ENCODE measurements at regions not wholly inside any gene's neighbourhood (a gene's known extent, or its start where the extent isn't known, plus 50 kb on each side); places are given as distances from the start of the nearest gene placed in this dataset.

DNA sequence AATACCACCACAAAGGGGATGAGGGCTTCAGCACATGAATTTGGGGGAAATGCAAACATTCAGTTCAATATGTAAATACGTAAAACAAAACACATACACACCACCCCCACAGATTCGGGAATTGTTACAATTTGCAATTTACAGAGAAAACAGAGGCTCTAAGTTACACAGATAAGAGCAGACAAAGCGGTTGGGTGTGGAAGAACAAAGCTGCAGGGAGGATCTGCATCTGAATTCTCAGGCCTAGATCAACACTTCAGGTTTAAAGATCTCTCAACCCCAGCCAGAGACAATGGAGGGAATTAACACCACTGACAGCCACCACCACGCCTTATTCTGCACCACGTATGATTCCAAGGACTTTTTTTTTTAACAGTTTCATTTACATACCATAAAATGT lies 375.5 kb downstream of the BCL11B start:
- H3K9me3 Mint-ChIP-seq = no peaks in the 10 kb centered on the region
- H3K27me3 Mint-ChIP-seq = peaks cover 0 to 8% of the 10 kb centered on the region in 2 donors
- H3K4me3 Mint-ChIP-seq = no peak overlapping the region
- ATAC-seq (replicated peaks) = no peak
- H3K27ac Mint-ChIP-seq = no peak overlapping the region
- peaks cover 0 to 2% of the 10 kb centered on the region in 2 donors for H3K4me1 Mint-ChIP-seq (ENCODE audit: low read depth in 2 of 2)
- H3K36me3 Mint-ChIP-seq (ENCODE audit: insufficient read depth) = no peaks in the 10 kb centered on the region
- no peak for DNase-seq

DNA sequence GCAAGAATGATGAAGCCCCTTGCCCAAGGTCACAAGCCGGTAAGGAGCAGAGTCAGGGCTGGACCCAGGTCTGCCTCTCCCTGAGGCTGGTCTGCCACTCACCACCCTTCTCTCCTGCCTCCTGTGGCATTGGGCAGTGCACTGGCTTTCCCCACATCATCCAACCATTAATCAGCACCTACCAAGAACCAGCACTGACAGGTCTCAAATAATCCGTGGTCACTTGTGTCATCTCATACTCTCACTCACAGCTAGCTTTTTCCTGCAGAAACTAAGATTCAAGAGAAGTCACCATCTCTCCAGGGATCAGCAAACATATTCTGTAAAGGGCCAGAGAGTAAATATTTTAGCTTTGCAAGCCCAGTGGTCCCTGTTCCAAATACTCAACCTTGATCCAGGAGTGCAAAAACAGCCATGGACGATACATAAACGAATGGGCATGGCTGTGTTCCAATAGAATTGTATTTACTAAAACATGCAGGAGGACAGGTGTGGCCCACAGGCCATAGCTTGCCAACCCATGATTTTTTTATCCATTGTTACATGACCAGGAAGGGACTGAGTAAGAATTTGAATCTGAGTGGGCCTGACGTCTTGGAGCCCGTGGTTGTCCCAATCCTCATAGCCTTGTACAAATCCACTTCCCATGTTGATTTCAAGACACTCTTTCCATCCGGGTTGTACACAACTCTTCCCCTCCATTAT lies 374.2 kb downstream of the BCL11B start:
- no peaks in the 10 kb centered on the region for H3K9me3 Mint-ChIP-seq

DNA sequence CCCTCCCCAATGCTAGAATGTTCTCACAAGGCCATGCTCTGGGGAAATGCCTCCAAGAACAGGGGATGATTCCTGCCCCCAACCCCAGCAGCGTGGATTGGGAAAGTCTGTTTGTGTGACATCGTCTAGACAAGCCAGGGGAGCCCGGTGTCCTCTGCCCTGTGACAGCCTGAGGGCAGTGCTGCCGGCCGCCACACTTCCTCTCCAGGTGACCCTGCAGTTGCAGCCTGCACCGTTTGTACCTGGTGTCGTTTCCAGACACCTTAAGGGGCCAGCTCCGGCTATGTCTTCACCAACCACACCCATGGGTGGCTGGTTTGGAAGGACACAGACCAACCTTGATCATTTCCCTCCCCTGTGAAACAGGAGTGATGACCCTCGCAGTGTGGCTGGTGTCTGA lies 372.6 kb downstream of the BCL11B start:
- Mint-ChIP-seq H3K4me3 (no peak overlapping the region), H3K36me3 (ENCODE audit: insufficient read depth) (no peaks in the 10 kb centered on the region), H3K4me1 (ENCODE audit: low read depth in 2 of 2) (peaks cover 0 to 2% of the 10 kb centered on the region in 2 donors), H3K9me3 (no peaks in the 10 kb centered on the region), H3K27ac (no peak overlapping the region), H3K27me3 (peaks cover 0 to 20% of the 10 kb centered on the region in 2 donors)
- ATAC-seq (replicated peaks) = no peak
- DNase-seq = no peak

More for the DNA sequence above, 374.2 kb downstream of the BCL11B start:
- Mint-ChIP-seq H3K27ac (no peak overlapping the region), H3K4me1 (ENCODE audit: low read depth in 2 of 2) (peaks cover 0 to 2% of the 10 kb centered on the region in 2 donors), H3K27me3 (peaks cover 0 to 20% of the 10 kb centered on the region in 2 donors), H3K4me3 (no peak overlapping the region), H3K36me3 (ENCODE audit: insufficient read depth) (no peaks in the 10 kb centered on the region)
- no peak for ATAC-seq (replicated peaks)
- no peak for DNase-seq

DNA sequence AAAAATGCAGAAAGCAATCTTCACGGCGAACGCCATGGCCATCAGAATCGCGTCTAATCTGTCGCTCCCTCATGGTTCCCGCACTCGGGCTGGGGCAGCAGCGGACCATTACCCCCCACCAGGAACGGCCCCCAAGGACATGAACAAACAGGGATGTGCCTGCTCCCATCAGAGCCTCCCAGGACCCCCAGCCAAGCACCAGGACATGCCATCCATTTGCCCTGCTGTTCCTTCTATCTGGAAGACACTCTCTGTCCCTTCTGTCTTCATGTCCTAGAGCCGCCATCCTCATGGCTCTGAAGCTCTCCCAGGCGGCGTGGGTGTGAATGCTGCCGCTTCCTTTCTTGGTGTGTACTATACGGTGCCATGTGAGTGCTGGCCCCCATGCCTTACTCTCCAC lies 371.8 kb downstream of the BCL11B start:
- no peak for ATAC-seq (replicated peaks)
- Mint-ChIP-seq H3K9me3 (no peaks in the 10 kb centered on the region), H3K27me3 (peaks cover 0 to 20% of the 10 kb centered on the region in 2 donors), H3K4me3 (no peak overlapping the region), H3K27ac (no peak overlapping the region), H3K36me3 (ENCODE audit: insufficient read depth) (no peaks in the 10 kb centered on the region), H3K4me1 (ENCODE audit: low read depth in 2 of 2) (peaks cover 0 to 2% of the 10 kb centered on the region in 2 donors)
- DNase-seq = no peak

DNA sequence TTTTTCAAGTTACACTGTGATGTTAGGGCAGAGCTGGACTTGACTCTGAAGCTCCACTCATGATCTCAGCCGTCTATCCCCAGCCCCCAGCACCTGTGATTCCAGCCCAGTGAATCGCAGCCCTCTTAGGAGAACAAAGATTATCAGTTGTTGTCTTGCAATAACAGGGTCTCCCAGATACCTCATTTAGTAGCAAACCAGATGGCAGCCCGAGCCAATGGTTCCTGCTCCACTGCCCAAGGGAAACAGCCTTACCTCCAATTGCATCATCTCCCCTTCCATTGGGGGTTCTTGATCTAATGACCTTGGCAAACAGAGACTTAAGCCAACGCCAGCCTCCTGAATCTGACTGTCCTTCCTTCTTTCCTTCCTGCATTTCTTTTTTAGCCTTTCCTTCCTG lies 371.2 kb downstream of the BCL11B start:
- Mint-ChIP-seq H3K27ac (no peak overlapping the region), H3K27me3 (peaks cover 0 to 20% of the 10 kb centered on the region in 2 donors), H3K36me3 (ENCODE audit: insufficient read depth) (no peaks in the 10 kb centered on the region), H3K9me3 (no peaks in the 10 kb centered on the region), H3K4me3 (no peak overlapping the region), H3K4me1 (ENCODE audit: low read depth in 2 of 2) (peaks cover 0 to 2% of the 10 kb centered on the region in 2 donors)
- ATAC-seq (replicated peaks) (no peak), DNase-seq (no peak)

DNA sequence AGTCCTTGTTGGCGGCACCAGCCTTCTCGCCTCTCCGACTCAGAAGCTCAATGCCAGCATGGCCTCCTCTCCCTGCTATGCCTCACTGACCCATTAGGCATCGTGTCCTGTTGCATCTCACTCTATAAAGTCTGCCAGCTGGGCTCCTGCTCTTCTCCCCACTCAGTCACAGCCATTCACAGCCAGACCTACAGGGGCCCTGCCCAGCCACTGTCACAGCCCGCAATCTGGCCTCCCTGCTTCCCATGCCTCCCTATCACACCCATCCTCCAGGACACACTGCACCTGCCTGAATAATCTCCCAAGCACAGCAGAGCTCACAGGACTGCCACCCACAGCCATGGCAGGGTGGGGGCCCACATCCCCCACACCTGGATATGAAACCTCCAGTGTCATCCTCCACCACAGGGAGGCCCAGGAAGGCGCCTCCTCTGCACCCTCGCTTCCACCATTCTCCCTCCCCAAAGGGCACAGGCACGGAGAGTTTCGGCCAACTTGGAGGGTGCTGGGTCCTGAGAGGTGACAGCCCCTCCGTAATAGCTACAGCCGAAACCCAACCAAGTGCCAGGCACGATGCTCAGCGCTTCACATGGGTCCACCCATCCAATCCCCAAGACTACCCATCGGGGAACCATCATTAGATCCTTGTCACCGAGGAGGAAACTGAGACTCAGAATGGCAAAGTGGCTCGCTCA lies 370.3 kb downstream of the BCL11B start:
- Mint-ChIP-seq H3K27ac (no peak overlapping the region), H3K27me3 (peaks cover 0 to 20% of the 10 kb centered on the region in 2 donors), H3K36me3 (ENCODE audit: insufficient read depth) (no peaks in the 10 kb centered on the region), H3K4me3 (no peak overlapping the region), H3K4me1 (ENCODE audit: low read depth in 2 of 2) (peaks cover 0 to 2% of the 10 kb centered on the region in 2 donors), H3K9me3 (no peaks in the 10 kb centered on the region)
- ATAC-seq (replicated peaks) = no peak
- no peak for DNase-seq

DNA sequence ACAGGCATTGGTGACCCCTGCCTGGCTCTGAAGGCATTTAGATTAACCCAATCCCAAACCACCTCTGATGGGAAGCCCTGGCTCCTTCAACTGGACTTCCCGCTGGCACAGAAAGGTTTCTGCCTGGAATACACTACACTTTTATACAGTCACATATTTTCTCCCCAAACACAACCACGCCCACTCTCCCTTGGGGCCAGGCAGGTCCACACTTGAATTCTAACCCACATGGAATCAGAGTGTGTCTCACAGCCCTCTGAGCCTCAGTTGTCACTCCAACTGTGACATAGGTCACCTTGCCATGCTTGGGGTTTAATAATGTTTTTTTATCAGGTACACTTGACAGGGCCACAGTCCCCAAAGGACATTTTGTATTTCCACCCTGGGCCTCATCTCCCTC lies 368.6 kb downstream of the BCL11B start:
- Mint-ChIP-seq H3K36me3 (ENCODE audit: insufficient read depth) (no peaks in the 10 kb centered on the region), H3K4me3 (no peak overlapping the region), H3K9me3 (no peaks in the 10 kb centered on the region), H3K27ac (peak overlapping the region in 1 of 2 donors; percentile 36), H3K4me1 (ENCODE audit: low read depth in 2 of 2) (peaks cover 0 to 4% of the 10 kb centered on the region in 2 donors), H3K27me3 (peaks cover 0 to 20% of the 10 kb centered on the region in 2 donors)
- DNase-seq (no peak), ATAC-seq (replicated peaks) (no peak)

DNA sequence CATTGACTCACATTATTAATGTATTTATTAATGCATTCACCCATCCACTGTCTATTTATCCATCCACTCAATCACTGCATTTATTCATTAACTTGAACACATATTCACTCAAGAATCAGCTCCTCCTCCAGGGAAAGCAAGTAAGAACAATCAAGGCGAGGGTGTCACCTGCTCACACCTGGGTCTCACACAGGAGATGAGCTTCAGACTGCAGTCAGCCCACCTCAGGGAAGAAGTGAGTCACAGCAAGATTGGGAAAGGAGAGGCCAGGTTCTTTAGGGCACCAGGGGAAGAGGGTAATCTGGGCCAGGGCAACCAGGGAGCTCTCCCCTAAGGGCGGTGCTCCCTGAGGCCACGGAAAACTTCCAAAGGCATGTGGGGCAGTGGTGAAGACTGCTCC lies 367.3 kb downstream of the BCL11B start:
- DNase-seq (no peak), ATAC-seq (replicated peaks) (no peak)
- Mint-ChIP-seq H3K36me3 (ENCODE audit: insufficient read depth) (no peaks in the 10 kb centered on the region), H3K4me3 (no peak overlapping the region), H3K27me3 (peaks cover 0 to 20% of the 10 kb centered on the region in 2 donors), H3K4me1 (ENCODE audit: low read depth in 2 of 2) (peaks cover 0 to 4% of the 10 kb centered on the region in 2 donors), H3K27ac (no peak overlapping the region), H3K9me3 (no peaks in the 10 kb centered on the region)

- DNase-seq = no peak
- Mint-ChIP-seq H3K27me3 (peaks cover 0 to 12% of the 10 kb centered on the region in 2 donors), H3K27ac (peak overlapping the region in 1 of 2 donors; percentile 55), H3K4me3 (no peak overlapping the region), H3K9me3 (no peaks in the 10 kb centered on the region), H3K4me1 (ENCODE audit: low read depth in 2 of 2) (peaks cover 0 to 2% of the 10 kb centered on the region in 2 donors), H3K36me3 (ENCODE audit: insufficient read depth) (no peaks in the 10 kb centered on the region)
- ATAC-seq (replicated peaks) = no peak
Observed at GRCh38 chr14:98906123-98906995, 365.6 kb downstream of the BCL11B start.

- no peak for DNase-seq
- Mint-ChIP-seq H3K27ac (no peak overlapping the region), H3K9me3 (no peaks in the 10 kb centered on the region), H3K4me3 (no peak overlapping the region), H3K27me3 (peaks cover 0 to 3% of the 10 kb centered on the region in 2 donors), H3K36me3 (ENCODE audit: insufficient read depth) (no peaks in the 10 kb centered on the region), H3K4me1 (ENCODE audit: low read depth in 2 of 2) (peaks cover 3 to 6% of the 10 kb centered on the region in 2 donors)
- ATAC-seq (replicated peaks) = no peak
Observed at GRCh38 chr14:98907271-98907670, 364.7 kb downstream of the BCL11B start.

GRCh38 chr14:98908050-98908449 lies 363.9 kb downstream of the BCL11B start:
- ATAC-seq (replicated peaks) = no peak
- no peaks in the 10 kb centered on the region for H3K27me3 Mint-ChIP-seq

DNA sequence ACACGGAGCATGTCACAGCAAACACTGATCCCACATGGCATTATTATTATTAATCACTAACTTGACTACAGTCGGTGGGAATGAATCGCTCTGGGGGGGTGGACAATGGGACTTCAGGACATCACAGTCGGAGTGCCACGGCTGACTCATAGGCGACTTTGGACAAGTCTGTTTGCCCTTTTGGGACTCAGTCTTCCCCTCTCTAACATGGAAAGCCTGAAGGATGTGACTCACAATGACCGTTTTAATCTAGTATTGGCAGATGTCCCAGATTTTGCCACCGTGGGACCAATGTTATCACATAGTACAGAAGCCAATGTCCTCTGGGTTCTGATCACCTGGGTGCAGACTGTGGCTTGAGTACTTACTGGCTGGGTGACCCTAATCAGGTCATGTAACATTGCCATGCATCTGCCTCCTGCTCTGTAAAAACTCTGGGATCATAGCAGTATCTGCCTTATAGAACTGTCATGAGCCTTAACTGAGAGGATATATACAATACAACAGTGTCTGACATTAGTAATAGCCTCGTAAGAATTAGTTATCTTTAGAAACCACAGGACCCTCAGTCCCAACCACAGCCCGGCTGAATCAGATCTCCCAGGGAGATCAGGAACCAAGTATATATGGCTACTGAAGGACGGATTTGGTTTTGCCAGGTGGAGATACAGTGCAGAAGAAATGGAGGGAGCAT lies 362.6 kb downstream of the BCL11B start:
- DNase-seq (no peak), ATAC-seq (replicated peaks) (no peak)
- Mint-ChIP-seq H3K27ac (no peak overlapping the region), H3K9me3 (no peaks in the 10 kb centered on the region), H3K27me3 (no peaks in the 10 kb centered on the region), H3K36me3 (ENCODE audit: insufficient read depth) (no peaks in the 10 kb centered on the region), H3K4me3 (no peak overlapping the region), H3K4me1 (ENCODE audit: low read depth in 2 of 2) (peaks cover 9 to 13% of the 10 kb centered on the region in 2 donors)

More at GRCh38 chr14:98908050-98908449, 363.9 kb downstream of the BCL11B start:
- no peak for DNase-seq
- peaks cover 9 to 13% of the 10 kb centered on the region in 2 donors for H3K4me1 Mint-ChIP-seq (ENCODE audit: low read depth in 2 of 2)
- no peaks in the 10 kb centered on the region for H3K9me3 Mint-ChIP-seq
- H3K27ac Mint-ChIP-seq = no peak overlapping the region
- H3K4me3 Mint-ChIP-seq = no peak overlapping the region
- H3K36me3 Mint-ChIP-seq (ENCODE audit: insufficient read depth) = no peaks in the 10 kb centered on the region

- ATAC-seq (replicated peaks) (no peak), DNase-seq (no peak)
- Mint-ChIP-seq H3K27ac (no peak overlapping the region), H3K9me3 (no peaks in the 10 kb centered on the region), H3K4me1 (ENCODE audit: low read depth in 2 of 2) (peaks cover 9 to 13% of the 10 kb centered on the region in 2 donors), H3K27me3 (no peaks in the 10 kb centered on the region), H3K4me3 (no peak overlapping the region), H3K36me3 (ENCODE audit: insufficient read depth) (no peaks in the 10 kb centered on the region)
Observed at GRCh38 chr14:98910061-98910460, 361.9 kb downstream of the BCL11B start.
